Trophoblast cell (in vitro differentiated cells and primary cell): ENCODE measurements at regions not wholly inside any gene's neighbourhood (a gene's known extent, or its start where the extent isn't known, plus 50 kb on each side); places are given as distances from the start of the nearest gene placed in this dataset.

ENCODE experiments used
- DNase-seq, 2 donors: peaks; one replicate each; pipeline ENCODE4 v3.0.0-alpha.2; 2016
- H2AFZ ChIP-seq: 2 replicates; pipeline ENCODE4 v1.6.1; 2013; ENCODE audit warnings: low read length, moderate library complexity, mild to moderate bottlenecking; ENCODE audit not compliant: insufficient read depth, poor library complexity
- H2AK5ac ChIP-seq: 2 replicates; pipeline ENCODE4 v1.6.1; 2013; ENCODE audit warnings: mild to moderate bottlenecking, low read length
- H2BK120ac ChIP-seq: 2 replicates; pipeline ENCODE4 v1.6.1; 2013; ENCODE audit warnings: low read length, mild to moderate bottlenecking, moderate library complexity; ENCODE audit not compliant: insufficient read depth, poor library complexity
- H2BK12ac ChIP-seq: 2 replicates; pipeline ENCODE4 v1.6.1; 2013; ENCODE audit warnings: mild to moderate bottlenecking, low read length, moderate library complexity
- H2BK5ac ChIP-seq: 2 replicates; pipeline ENCODE4 v1.6.1; 2013; ENCODE audit warnings: low read length, low read depth, moderate library complexity, mild to moderate bottlenecking; ENCODE audit not compliant: poor library complexity
- H3K14ac ChIP-seq: 2 replicates; pipeline ENCODE4 v1.6.1; 2013; ENCODE audit warnings: mild to moderate bottlenecking, low read length
- H3K18ac ChIP-seq: 2 replicates; pipeline ENCODE4 v1.6.1; 2013; ENCODE audit warnings: mild to moderate bottlenecking, low read length
- H3K23ac ChIP-seq: 2 replicates; pipeline ENCODE4 v1.6.1; 2013; ENCODE audit warnings: low read length
- H3K27ac ChIP-seq: 2 replicates; pipeline ENCODE4 v1.5.1; 2013; ENCODE audit warnings: low read depth, mild to moderate bottlenecking, inconsistent platforms, low read length, moderate library complexity
- H3K27me3 ChIP-seq: 2 replicates; pipeline ENCODE4 v1.6.1; 2013; ENCODE audit warnings: inconsistent platforms, mild to moderate bottlenecking, low read length, moderate library complexity; ENCODE audit not compliant: insufficient read depth
- H3K36me3 ChIP-seq, 2 experiments: 1 replicate in 1 of 2; 2 replicates in 1 of 2; pipeline ENCODE4 v1.6.1; 2013; ENCODE audit warnings: low read length in 2 of 2, mild to moderate bottlenecking in 2 of 2, moderate library complexity in 1 of 2; ENCODE audit not compliant: insufficient read depth in 2 of 2, control insufficient read depth in 1 of 2
- H3K4ac ChIP-seq: 2 replicates; pipeline ENCODE4 v1.6.1; 2013; ENCODE audit warnings: low read depth, mild to moderate bottlenecking, low read length, moderate library complexity
- H3K4me1 ChIP-seq, 2 experiments: 1 replicate in 1 of 2; 2 replicates in 1 of 2; pipeline ENCODE4 v1.6.1; 2013; ENCODE audit warnings: low read length in 2 of 2, mild to moderate bottlenecking in 2 of 2, moderate library complexity in 1 of 2; ENCODE audit not compliant: insufficient read depth in 2 of 2, control insufficient read depth in 1 of 2
- H3K4me2 ChIP-seq: 2 replicates; pipeline ENCODE4 v1.6.1; 2013; ENCODE audit warnings: inconsistent platforms, mild to moderate bottlenecking, low read length, moderate library complexity
- H3K4me3 ChIP-seq: 2 replicates; pipeline ENCODE4 v1.5.1; 2013; ENCODE audit warnings: mild to moderate bottlenecking, low read depth, low read length, inconsistent platforms
- H3K79me1 ChIP-seq: one replicate; pipeline ENCODE4 v1.6.1; 2013; ENCODE audit warnings: low read length
- H3K79me2 ChIP-seq: 2 replicates; pipeline ENCODE4 v1.6.1; 2013; ENCODE audit warnings: low read length, mild to moderate bottlenecking; ENCODE audit not compliant: control insufficient read depth, insufficient read depth, poor library complexity
- H3K9ac ChIP-seq: 2 replicates; pipeline ENCODE4 v1.6.1; 2013; ENCODE audit warnings: mild to moderate bottlenecking, low read length
- H3K9me3 ChIP-seq: 2 replicates; pipeline ENCODE4 v1.6.1; 2013; ENCODE audit warnings: low read depth, mild to moderate bottlenecking, control low read depth, inconsistent platforms, low read length; ENCODE audit not compliant: insufficient read depth
- H4K12ac ChIP-seq: 2 replicates; pipeline ENCODE4 v1.6.1; 2013; ENCODE audit warnings: low read depth, mild to moderate bottlenecking, low read length, moderate library complexity
- H4K8ac ChIP-seq: 2 replicates; pipeline ENCODE4 v1.6.1; 2013; ENCODE audit warnings: low read depth, mild to moderate bottlenecking, low read length, moderate library complexity
- H4K91ac ChIP-seq: one replicate; pipeline ENCODE4 v1.6.1; 2013; ENCODE audit warnings: low read depth, mild to moderate bottlenecking, low read length, moderate library complexity
- WGBS: extraction: QIAGEN DNeasy Blood & Tissue Kit; methylation state at CpG from one replicate; pipeline ENCODE4 v1.1.7; 2013; ENCODE audit warnings: missing lambda C conversion rate; ENCODE audit not compliant: insufficient read length, insufficient coverage; ENCODE audit errors: extremely low coverage; 5-methylcytosine and 5-hydroxymethylcytosine counted together

- peaks cover 0 to 6% of the 10 kb centered on the region in 2 experiments for H3K4me1 ChIP-seq
- no peak overlapping the region for H3K18ac ChIP-seq
- H3K14ac ChIP-seq: no peak overlapping the region
- no peaks in the 10 kb centered on the region for H3K79me2 ChIP-seq
- no peak overlapping the region for H2BK12ac ChIP-seq
- no CpG with 5 or more reads among the region's 4 CpGs for WGBS
- no peak overlapping the region for H4K12ac ChIP-seq
- no peak overlapping the region for H3K23ac ChIP-seq
- H2BK120ac ChIP-seq: no peak overlapping the region
- DNase-seq: no peak
- peaks cover 4% of the 10 kb centered on the region for H3K79me1 ChIP-seq
- H4K8ac ChIP-seq: no peak overlapping the region
- H4K91ac ChIP-seq: no peak overlapping the region
- no peak overlapping the region for H2AK5ac ChIP-seq
- no peak overlapping the region for H2BK5ac ChIP-seq
- H2AFZ ChIP-seq: no peak overlapping the region
- H3K4me3 ChIP-seq: no peak overlapping the region
- H3K36me3 ChIP-seq: no peaks in the 10 kb centered on the region
- no peak overlapping the region for H3K4me2 ChIP-seq
- H3K9me3 ChIP-seq: no peaks in the 10 kb centered on the region
- no peaks in the 10 kb centered on the region for H3K27me3 ChIP-seq
- no peak overlapping the region for H3K4ac ChIP-seq
- H3K27ac ChIP-seq: no peak overlapping the region
- no peak overlapping the region for H3K9ac ChIP-seq
Measured at GRCh38 chr5:109917154-109917546, 227.4 kb downstream of the MAN2A1 start.

DNA sequence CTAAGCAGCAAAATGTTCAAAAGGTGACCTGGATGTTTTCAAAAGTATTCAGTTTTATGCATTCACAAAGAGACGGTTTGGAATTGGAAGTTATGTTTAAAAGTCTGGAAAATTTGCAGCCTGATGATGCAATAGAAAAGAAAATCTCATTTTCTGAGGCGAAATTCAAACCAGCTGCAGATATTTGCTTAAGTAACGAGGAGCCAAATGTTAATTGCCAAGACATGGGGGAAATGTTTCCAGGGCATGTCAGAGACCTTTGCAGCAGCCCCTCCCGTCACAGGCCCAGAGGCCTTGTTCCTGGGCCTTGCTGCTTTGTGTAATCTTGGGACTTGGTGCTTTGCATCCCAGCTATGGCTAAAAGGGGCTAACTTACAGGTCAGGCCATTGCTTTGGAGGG, 228.2 kb downstream of the MAN2A1 start:
- no peak overlapping the region for H3K4ac ChIP-seq
- H4K12ac ChIP-seq: no peak overlapping the region
- no peak overlapping the region for H4K91ac ChIP-seq
- no peak overlapping the region for H2AFZ ChIP-seq
- no peak overlapping the region for H4K8ac ChIP-seq
- H2BK120ac ChIP-seq: no peak overlapping the region
- no peaks in the 10 kb centered on the region for H3K27me3 ChIP-seq
- H3K18ac ChIP-seq: no peak overlapping the region
- no peaks in the 10 kb centered on the region for H3K36me3 ChIP-seq
- no peaks in the 10 kb centered on the region for H3K79me2 ChIP-seq
- no peak overlapping the region for H3K27ac ChIP-seq
- no peak overlapping the region for H3K23ac ChIP-seq
- H3K9me3 ChIP-seq: no peaks in the 10 kb centered on the region
- H3K4me2 ChIP-seq: no peak overlapping the region
- WGBS: no CpG with 5 or more reads among the region's 4 CpGs
- no peak overlapping the region for H2BK5ac ChIP-seq
- no peak overlapping the region for H3K9ac ChIP-seq
- H2AK5ac ChIP-seq: no peak overlapping the region
- no peak overlapping the region for H3K14ac ChIP-seq
- H3K4me3 ChIP-seq: no peak overlapping the region
- no peak for DNase-seq
- no peak overlapping the region for H2BK12ac ChIP-seq
- no peaks in the 10 kb centered on the region for H3K4me1 ChIP-seq
- no peaks in the 10 kb centered on the region for H3K79me1 ChIP-seq

DNA sequence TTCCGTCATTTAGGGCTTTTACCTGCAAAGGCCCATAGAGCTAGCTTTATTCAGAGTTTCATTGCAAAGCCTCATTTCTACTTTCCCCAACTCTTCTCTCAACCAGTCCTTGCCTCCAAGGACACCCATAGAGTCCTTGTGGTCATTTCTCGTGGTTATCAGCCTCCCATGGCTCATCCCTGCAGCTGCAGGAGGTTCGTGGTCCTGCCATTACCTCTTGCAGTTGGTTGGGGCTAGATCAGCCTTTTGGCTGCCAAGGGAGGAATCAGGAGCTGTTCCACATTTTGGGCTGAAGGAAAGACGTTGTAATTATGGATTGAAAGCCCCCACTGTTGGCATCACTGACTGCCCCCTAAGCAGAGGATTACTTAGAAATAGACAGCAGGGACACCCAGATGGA, 231.0 kb downstream of the MAN2A1 start:
- no peak for DNase-seq
- no CpG with 5 or more reads among the region's 4 CpGs for WGBS
- Histone ChIP-seq H4K8ac (no peak overlapping the region), H4K91ac (no peak overlapping the region), H2BK120ac (no peak overlapping the region), H3K14ac (no peak overlapping the region), H2AFZ (no peak overlapping the region), H3K4me3 (no peak overlapping the region), H3K23ac (no peak overlapping the region), H3K4me1 (no peaks in the 10 kb centered on the region), H3K79me2 (no peaks in the 10 kb centered on the region), H3K18ac (no peak overlapping the region), H3K9ac (no peak overlapping the region), H2AK5ac (no peak overlapping the region), H3K79me1 (no peaks in the 10 kb centered on the region), H2BK5ac (no peak overlapping the region), H4K12ac (no peak overlapping the region), H3K36me3 (no peaks in the 10 kb centered on the region), H3K4me2 (no peak overlapping the region), H2BK12ac (no peak overlapping the region), H3K27me3 (no peaks in the 10 kb centered on the region), H3K4ac (no peak overlapping the region), H3K9me3 (no peaks in the 10 kb centered on the region), H3K27ac (no peak overlapping the region)

DNA sequence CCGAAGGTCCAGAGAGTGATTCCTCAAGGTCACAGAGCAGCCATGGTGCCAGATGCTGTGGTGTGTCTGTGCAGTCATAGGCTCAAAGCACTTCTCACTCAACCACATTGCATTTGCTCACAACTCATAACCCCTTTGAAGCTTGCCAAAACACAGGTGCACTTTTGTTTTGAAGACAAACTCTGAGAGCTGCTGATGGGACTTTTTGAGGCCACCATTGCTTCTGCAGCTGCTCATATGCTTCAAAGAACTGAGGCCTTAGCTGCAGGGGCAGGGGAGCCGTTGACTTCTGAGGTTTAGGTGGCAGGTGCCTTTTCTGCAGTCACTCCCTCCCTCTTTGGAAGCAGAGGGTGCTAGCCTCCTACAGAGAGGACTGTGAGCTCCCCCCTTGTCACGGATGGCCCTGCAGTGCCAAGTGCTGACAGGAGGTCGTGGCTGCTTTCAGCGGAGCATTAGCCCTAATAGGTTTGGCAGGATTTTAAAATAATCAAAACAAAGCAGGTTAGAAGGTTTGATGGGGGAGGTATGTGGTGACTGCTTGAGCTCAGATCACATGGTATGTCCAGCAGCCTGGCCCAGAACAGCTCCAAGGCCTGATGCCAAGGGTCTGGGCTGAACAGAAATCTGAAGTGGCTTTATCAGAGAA, 232.1 kb downstream of the MAN2A1 start:
- no peak overlapping the region for H2AK5ac ChIP-seq
- no peaks in the 10 kb centered on the region for H3K36me3 ChIP-seq
- no peak overlapping the region for H2AFZ ChIP-seq
- H3K4ac ChIP-seq: no peak overlapping the region
- no peak overlapping the region for H2BK120ac ChIP-seq
- H3K4me2 ChIP-seq: no peak overlapping the region
- H3K23ac ChIP-seq: no peak overlapping the region
- no peak overlapping the region for H3K27ac ChIP-seq
- no peak overlapping the region for H3K9ac ChIP-seq
- no peak overlapping the region for H3K4me3 ChIP-seq
- no CpG with 5 or more reads among the region's 5 CpGs for WGBS
- H3K14ac ChIP-seq: no peak overlapping the region
- no peaks in the 10 kb centered on the region for H3K9me3 ChIP-seq
- H2BK12ac ChIP-seq: no peak overlapping the region
- H3K4me1 ChIP-seq: no peaks in the 10 kb centered on the region
- H4K91ac ChIP-seq: no peak overlapping the region
- H3K79me1 ChIP-seq: no peaks in the 10 kb centered on the region
- H3K79me2 ChIP-seq: no peaks in the 10 kb centered on the region
- H4K12ac ChIP-seq: no peak overlapping the region
- no peaks in the 10 kb centered on the region for H3K27me3 ChIP-seq
- H4K8ac ChIP-seq: no peak overlapping the region
- no peak overlapping the region for H3K18ac ChIP-seq
- DNase-seq: no peak
- no peak overlapping the region for H2BK5ac ChIP-seq
